ENCODE measurements at regions not wholly inside any gene's neighbourhood (a gene's known extent, or its start where the extent isn't known, plus 50 kb on each side); places are given as distances from the start of the nearest gene placed in this dataset.

GRCh38 chrX:10819973-10820372 is 199.6 kb upstream of the MID1 start:
- no peak for DNase-seq

GRCh38 chrX:10821293-10821692 is 200.9 kb upstream of the MID1 start:
- DNase-seq, result no peak

GRCh38 chrX:10828036-10828435 is 207.7 kb upstream of the MID1 start:
- DNase-seq, result no peak

GRCh38 chrX:10828640-10829039 is 208.3 kb upstream of the MID1 start:
- DNase-seq, result no peak

- DNase-seq, result no peak
Measured at GRCh38 chrX:10831716-10832502, 211.5 kb upstream of the MID1 start.

- no peak for DNase-seq
Measured at GRCh38 chrX:10833299-10834169, 213.1 kb upstream of the MID1 start.

- DNase-seq, result no peak
Measured at GRCh38 chrX:10841579-10841978, 221.2 kb upstream of the MID1 start.

- no peak for DNase-seq
Measured at GRCh38 chrX:10842646-10843045, 222.3 kb upstream of the MID1 start.

- DNase-seq, result no peak
Measured at GRCh38 chrX:10847333-10847732, 226.9 kb upstream of the MID1 start.

GRCh38 chrX:10851809-10852208 is 231.4 kb upstream of the MID1 start:
- no peak for DNase-seq

GRCh38 chrX:10854594-10854993 is 234.2 kb upstream of the MID1 start:
- DNase-seq, result no peak

- DNase-seq, result no peak
Measured at GRCh38 chrX:10855845-10856244, 235.5 kb upstream of the MID1 start.

GRCh38 chrX:10856797-10857196 is 236.4 kb upstream of the MID1 start:
- DNase-seq, result no peak

GRCh38 chrX:10859353-10859752 is 239.0 kb upstream of the MID1 start:
- DNase-seq, result no peak

GRCh38 chrX:10875995-10876394 is 235.1 kb upstream of the HCCS start:
- DNase-seq, result no peak

- no peak for DNase-seq
Measured at GRCh38 chrX:10882484-10882883, 228.6 kb upstream of the HCCS start.

GRCh38 chrX:10884246-10884645 is 226.9 kb upstream of the HCCS start:
- no peak for DNase-seq

- DNase-seq, result no peak
Measured at GRCh38 chrX:10892621-10893225, 218.4 kb upstream of the HCCS start.

GRCh38 chrX:10893366-10893765 is 217.8 kb upstream of the HCCS start:
- DNase-seq, result no peak

GRCh38 chrX:10893976-10894375 is 217.2 kb upstream of the HCCS start:
- DNase-seq, result no peak

- no peak for DNase-seq
Measured at GRCh38 chrX:10897768-10898167, 213.4 kb upstream of the HCCS start.

- DNase-seq, result no peak
Measured at GRCh38 chrX:10900585-10901289, 210.4 kb upstream of the HCCS start.

GRCh38 chrX:10901290-10901633 is 209.9 kb upstream of the HCCS start:
- DNase-seq, result no peak

Data from CD4-positive, alpha-beta T cell treated with Interleukin-1 beta for 1 hour (primary cell).